ENCODE measurements at regions not wholly inside any gene's neighbourhood (a gene's known extent, or its start where the extent isn't known, plus 50 kb on each side); places are given as distances from the start of the nearest gene placed in this dataset.

GRCh38 chrX:100477958-100478357 lies 67.9 kb upstream of the PCDH19 start:
- TF ChIP-seq, protein P1, sequence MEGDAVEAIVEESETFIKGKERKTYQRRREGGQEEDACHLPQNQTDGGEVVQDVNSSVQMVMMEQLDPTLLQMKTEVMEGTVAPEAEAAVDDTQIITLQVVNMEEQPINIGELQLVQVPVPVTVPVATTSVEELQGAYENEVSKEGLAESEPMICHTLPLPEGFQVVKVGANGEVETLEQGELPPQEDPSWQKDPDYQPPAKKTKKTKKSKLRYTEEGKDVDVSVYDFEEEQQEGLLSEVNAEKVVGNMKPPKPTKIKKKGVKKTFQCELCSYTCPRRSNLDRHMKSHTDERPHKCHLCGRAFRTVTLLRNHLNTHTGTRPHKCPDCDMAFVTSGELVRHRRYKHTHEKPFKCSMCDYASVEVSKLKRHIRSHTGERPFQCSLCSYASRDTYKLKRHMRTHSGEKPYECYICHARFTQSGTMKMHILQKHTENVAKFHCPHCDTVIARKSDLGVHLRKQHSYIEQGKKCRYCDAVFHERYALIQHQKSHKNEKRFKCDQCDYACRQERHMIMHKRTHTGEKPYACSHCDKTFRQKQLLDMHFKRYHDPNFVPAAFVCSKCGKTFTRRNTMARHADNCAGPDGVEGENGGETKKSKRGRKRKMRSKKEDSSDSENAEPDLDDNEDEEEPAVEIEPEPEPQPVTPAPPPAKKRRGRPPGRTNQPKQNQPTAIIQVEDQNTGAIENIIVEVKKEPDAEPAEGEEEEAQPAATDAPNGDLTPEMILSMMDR (conservative IDR thresholded peaks at IDR 0.05; ENCODE audit: low read depth, low read length) = no peak
- TF ChIP-seq POLR2A (IDR thresholded peaks at IDR 0.05; ENCODE audit: low read depth, low read length) (no peak), RFX5 (IDR thresholded peaks at IDR 0.05; ENCODE audit: low read depth, low read length) (no peak), USF2 (IDR thresholded peaks at IDR 0.05; ENCODE audit: low read depth, low read length) (no peak), MXI1 (IDR thresholded peaks at IDR 0.05; ENCODE audit: borderline replicate concordance, low read depth, low read length) (no peak), SMC3 (IDR thresholded peaks at IDR 0.05; ENCODE audit: low read depth, low read length) (no peak), CEBPB (IDR thresholded peaks at IDR 0.05; ENCODE audit: low read depth, low read length) (no peak), MAFK (IDR thresholded peaks at IDR 0.05; ENCODE audit: low read depth, low read length) (no peak), CHD1 (IDR thresholded peaks at IDR 0.05; ENCODE audit: low read depth, low read length) (no peak), NFE2L2 (IDR thresholded peaks at IDR 0.05; ENCODE audit: low read depth, low read length) (no peak), RAD21 (IDR thresholded peaks at IDR 0.05; ENCODE audit: low read length) (no peak), BHLHE40 (IDR thresholded peaks at IDR 0.05; ENCODE audit: low read depth, low read length) (no peak)
